AG10803 (cell line): ENCODE measurements at regions not wholly inside any gene's neighbourhood (a gene's known extent, or its start where the extent isn't known, plus 50 kb on each side); places are given as distances from the start of the nearest gene placed in this dataset.

ENCODE experiments used
- DNase-seq: peaks from one replicate; pipeline ENCODE4 v3.0.0; 2010; ENCODE audit warnings: low read depth
- H3K4me3 ChIP-seq: 2 replicates; pipeline ENCODE4 v1.5.1; 2011; ENCODE audit warnings: mild to moderate bottlenecking, low read length, control low read depth
- TF ChIP-seq, protein P1 (sequence below): conservative IDR thresholded peaks from 2 replicates; pipeline ENCODE4 v1.5.1; 2011; ENCODE audit warnings: mild to moderate bottlenecking, low read length, control low read depth, inconsistent platforms

DNA sequence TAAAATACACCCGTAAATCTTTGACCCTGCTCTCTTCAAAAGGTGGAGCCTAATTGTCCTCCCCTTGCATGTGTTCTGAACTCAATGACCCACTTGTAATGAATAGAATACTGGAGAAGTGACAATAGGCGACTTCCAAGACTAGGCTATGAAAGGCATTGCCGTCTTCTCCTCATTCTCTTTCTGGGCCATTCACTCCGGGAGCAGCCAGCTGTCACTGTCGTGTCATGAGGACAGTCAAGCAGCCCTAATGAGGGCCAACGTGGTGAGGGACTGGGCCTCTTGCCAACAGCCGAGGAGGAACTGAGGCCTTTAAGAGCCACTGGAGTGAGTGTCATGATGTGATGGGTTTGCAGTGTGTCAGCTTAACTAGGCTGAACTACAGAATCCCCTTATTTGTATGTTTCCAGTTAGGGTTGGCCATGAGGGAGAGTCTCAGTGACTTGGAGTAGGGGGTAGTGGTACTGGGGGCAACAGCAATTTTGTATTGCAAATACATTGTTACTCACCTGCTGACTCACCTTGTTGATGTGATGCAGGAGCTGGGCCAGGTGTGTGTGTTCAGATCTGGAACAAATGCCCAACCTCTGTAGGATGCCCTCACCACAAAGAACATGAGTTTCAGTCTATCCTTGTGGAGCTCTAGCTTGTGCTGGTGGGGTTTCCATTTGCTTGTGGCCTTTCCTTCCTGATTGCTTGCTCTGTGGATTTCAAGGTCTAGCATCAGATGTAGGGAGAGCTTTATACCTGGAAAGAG lies 188.5 kb upstream of the PROK2 start:
- H3K4me3 ChIP-seq = no peak overlapping the region
- DNase-seq = no peak
- TF ChIP-seq, protein P1, sequence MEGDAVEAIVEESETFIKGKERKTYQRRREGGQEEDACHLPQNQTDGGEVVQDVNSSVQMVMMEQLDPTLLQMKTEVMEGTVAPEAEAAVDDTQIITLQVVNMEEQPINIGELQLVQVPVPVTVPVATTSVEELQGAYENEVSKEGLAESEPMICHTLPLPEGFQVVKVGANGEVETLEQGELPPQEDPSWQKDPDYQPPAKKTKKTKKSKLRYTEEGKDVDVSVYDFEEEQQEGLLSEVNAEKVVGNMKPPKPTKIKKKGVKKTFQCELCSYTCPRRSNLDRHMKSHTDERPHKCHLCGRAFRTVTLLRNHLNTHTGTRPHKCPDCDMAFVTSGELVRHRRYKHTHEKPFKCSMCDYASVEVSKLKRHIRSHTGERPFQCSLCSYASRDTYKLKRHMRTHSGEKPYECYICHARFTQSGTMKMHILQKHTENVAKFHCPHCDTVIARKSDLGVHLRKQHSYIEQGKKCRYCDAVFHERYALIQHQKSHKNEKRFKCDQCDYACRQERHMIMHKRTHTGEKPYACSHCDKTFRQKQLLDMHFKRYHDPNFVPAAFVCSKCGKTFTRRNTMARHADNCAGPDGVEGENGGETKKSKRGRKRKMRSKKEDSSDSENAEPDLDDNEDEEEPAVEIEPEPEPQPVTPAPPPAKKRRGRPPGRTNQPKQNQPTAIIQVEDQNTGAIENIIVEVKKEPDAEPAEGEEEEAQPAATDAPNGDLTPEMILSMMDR = no peak

DNA sequence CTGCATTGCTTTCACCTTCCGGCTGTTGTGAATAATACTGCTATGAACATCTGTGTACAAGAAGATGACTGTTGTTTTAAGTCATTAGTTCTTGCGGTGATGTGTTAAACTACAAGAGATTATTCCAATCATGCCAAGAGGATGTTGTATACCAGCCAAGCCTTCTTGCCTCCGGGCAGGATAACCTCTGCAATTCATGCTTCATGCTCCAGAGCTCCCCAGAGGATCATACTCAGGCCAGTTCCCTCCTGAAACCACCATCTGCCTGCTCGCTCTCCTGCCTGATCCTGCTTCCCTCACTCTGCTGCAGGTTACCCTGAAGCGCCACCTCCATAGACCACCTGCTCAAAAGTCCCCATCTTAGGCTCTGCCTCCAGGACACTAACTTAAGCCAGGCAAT lies 187.1 kb upstream of the PROK2 start:
- no peak overlapping the region for H3K4me3 ChIP-seq
- DNase-seq = peak; percentile 22
- TF ChIP-seq, protein P1 = no peak

DNA sequence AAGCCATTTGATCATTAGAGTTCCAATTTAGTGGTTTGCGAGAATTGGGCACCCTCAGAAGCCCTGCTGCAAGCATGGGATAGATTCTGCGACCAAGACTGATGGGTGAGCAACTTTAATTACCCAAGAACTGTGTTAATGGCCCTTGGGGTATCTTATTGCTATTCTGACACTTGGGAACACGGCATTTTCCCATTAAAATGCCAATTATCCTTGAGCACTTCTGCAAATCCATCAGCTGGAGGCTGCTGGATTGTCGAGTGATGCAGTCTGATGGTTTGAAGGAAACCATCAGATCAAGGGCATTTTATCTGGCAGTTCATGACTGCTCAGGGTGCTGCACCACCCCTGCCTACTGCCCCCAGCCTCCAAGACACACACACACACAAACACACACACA lies 183.6 kb upstream of the PROK2 start:
- no peak overlapping the region for H3K4me3 ChIP-seq
- TF ChIP-seq, protein P1 = no peak
- DNase-seq = no peak

DNA sequence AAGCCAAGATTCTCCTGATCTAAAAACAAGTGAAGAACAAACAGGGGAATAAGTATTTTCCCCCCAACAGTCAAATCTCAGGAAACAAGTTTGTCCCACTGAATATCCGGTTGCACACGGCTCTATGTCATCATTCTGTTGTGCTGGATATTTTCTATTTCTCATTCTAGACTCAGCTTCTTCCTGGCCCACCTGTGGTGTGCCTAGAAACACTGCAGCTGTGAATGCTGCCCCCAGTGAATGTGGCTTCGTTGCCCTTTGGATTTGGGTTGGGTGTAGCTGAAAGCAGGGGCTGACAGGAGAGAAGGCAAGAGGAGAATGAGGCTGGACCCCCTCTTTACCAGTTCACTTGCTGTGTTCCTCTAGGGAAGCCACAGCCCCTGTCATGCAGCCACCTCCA lies 181.2 kb upstream of the PROK2 start:
- H3K4me3 ChIP-seq = no peak overlapping the region
- TF ChIP-seq, protein P1 = no peak
- no peak for DNase-seq

DNA sequence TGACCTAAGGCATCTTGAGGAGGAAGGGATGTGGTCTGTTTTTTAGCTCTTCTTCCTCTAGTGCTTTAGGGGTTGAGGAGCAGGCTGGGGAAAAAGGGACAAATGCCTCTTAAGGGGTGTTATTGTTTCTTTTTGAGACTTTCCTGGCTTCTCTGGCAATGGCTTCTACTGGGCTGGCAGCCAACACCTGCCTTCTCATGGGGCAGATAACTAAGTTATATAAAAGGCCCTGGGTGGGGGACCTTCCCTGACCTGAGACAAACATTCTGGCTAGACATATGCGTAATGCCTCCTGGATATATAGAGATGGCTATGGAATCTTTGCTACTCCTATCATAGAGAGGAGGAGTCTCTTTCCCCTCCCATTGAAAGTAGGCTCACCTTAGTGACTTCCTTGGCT lies 179.2 kb upstream of the PROK2 start:
- TF ChIP-seq, protein P1 = no peak
- DNase-seq = no peak
- H3K4me3 ChIP-seq = no peak overlapping the region

DNA sequence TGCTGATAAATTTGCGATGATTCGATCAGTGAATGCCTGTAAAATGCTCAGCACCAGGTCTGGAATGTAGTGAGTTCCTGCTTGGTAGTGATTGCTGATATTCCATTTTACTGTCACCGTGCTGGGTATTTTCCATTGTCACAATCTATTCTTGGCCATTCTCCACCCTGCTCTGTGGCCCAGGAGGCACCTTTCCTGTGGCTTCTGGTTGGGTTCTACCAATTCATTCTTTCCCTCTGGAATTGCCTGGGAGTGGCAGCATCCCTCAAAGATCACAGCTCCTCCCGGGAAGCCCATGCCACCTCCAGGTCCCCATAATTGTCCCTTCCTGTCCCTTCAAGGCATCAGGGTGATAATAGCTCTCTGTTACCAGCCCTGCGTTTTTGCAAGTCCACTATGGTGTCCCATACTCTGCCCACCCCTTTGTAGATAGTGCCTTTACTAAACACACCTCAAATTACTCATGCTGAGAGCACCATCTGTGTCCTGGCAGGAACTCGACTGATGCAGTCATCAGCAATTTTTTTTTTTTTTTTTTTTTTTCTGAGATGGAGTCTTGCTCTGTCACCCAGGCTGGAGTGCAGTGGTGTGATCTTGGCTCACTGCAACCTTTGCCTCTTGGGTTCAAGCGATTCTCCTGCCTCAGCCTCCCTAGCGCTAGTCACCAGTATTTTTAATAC lies 177.8 kb upstream of the PROK2 start:
- TF ChIP-seq, protein P1 = no peak
- DNase-seq = peak; percentile 52
- no peak overlapping the region for H3K4me3 ChIP-seq

DNA sequence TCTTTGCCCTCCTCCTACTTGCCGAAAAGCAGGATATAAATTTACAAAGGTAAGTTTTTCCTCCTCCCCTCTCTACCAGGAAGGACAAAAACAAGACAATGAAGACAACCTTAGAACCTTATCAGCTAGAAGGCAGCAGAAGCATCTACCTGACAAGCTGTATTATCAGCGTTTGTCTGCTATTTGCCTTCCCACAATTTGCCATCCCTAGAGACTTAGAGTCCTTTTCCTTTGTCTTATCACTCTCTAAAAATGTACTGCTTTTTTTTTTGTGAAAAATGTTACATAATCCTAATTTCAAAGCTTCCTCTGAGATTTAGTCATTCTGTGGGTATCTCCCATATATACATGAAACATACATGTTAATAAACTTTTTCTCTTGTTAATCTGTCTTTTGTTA lies 176.9 kb upstream of the PROK2 start:
- DNase-seq = no peak
- TF ChIP-seq, protein P1 = no peak
- no peak overlapping the region for H3K4me3 ChIP-seq
